ENCODE measurements at regions not wholly inside any gene's neighbourhood (a gene's known extent, or its start where the extent isn't known, plus 50 kb on each side); places are given as distances from the start of the nearest gene placed in this dataset.

GRCh38 chr6:10268111-10268510 lies 146.8 kb downstream of the TFAP2A start:
- Histone ChIP-seq H2BK12ac (ENCODE audit: insufficient read length, low read depth, low read length) (no peak overlapping the region), H2AK5ac (ENCODE audit: insufficient read length, low read length) (no peak overlapping the region), H3K56ac (ENCODE audit: insufficient read length, low read depth, low read length) (no peak overlapping the region), H3K9ac (ENCODE audit: extremely low read depth, insufficient read length, low read length) (no peak overlapping the region), H4K20me1 (ENCODE audit: control insufficient read depth, insufficient read depth, insufficient read length) (no peaks in the 10 kb centered on the region), H3K14ac (ENCODE audit: insufficient read depth, low read length) (peak overlapping the region; percentile 44; the same call in 1 of the 2 replicates), H3K4ac (ENCODE audit: low read depth, low read length) (no peak overlapping the region), H3K79me2 (ENCODE audit: insufficient read depth, low read length) (no peaks in the 10 kb centered on the region), H4K5ac (ENCODE audit: insufficient read length, low read depth, low read length) (no peak overlapping the region), H3K27ac (ENCODE audit: insufficient read length, low read depth, low read length) (no peak overlapping the region), H2BK20ac (ENCODE audit: low read depth, low read length, poor library complexity, severe bottlenecking) (no peak overlapping the region), H2BK15ac (ENCODE audit: low read depth, low read length) (no peak overlapping the region), H2AFZ (ENCODE audit: low read length) (no peak overlapping the region), H3K23ac (ENCODE audit: insufficient read length, low read depth, low read length) (no peak overlapping the region), H2BK120ac (ENCODE audit: low read depth, low read length, poor library complexity, severe bottlenecking) (no peak overlapping the region), H3K27me3 (ENCODE audit: insufficient read depth, low read length) (no peaks in the 10 kb centered on the region), H4K91ac (ENCODE audit: insufficient read length, low read depth, low read length) (no peak overlapping the region), H3K79me1 (ENCODE audit: insufficient read depth, low read depth, low read length, poor library complexity, severe bottlenecking) (no peaks in the 10 kb centered on the region), H3K4me1 (ENCODE audit: insufficient read depth, low read length) (peaks cover 10% of the 10 kb centered on the region; the same call in 1 of the 2 replicates), H3K18ac (ENCODE audit: insufficient read length, low read depth, low read length) (no peak overlapping the region), H3T11ph (ENCODE audit: low read length) (no peak overlapping the region), H3K9me3 (ENCODE audit: control insufficient read depth, low read depth, low read length) (no peaks in the 10 kb centered on the region), H4K8ac (replicated peaks; ENCODE audit: insufficient read length, low read depth, low read length) (no peak overlapping the region), H3K23me2 (ENCODE audit: insufficient read length, low read depth, low read length, poor library complexity, severe bottlenecking) (no peaks in the 10 kb centered on the region), H3K4me2 (ENCODE audit: insufficient read depth, insufficient read length, low read length) (peak overlapping the region; percentile 51), H2BK5ac (ENCODE audit: insufficient read length, low read length) (no peak overlapping the region)
- Mint-ChIP-seq H3K27me3 (ENCODE audit: low read depth) (peaks cover 2% of the 10 kb centered on the region; the same call in 1 of the 2 replicates), H3K9me3 (peaks cover 5 to 6% of the 10 kb centered on the region in 2 experiments; a peak in 2 of 5 replicates), H3K36me3 (ENCODE audit: insufficient read depth in 1 of 3, low read depth in 3 of 3) (no peaks in the 10 kb centered on the region; a peak in 1 of 7 replicates), H3K4me3 (peak overlapping the region; percentile 46 to 53), H3K27ac (peak overlapping the region; percentile 88 to 92 (median 91)), H3K4me1 (peaks cover 49 to 58% of the 10 kb centered on the region in 2 experiments)
- TF ChIP-seq CTCF (conservative IDR thresholded peaks at IDR 0.05), result no peak
- peak; percentile 68 for DNase-seq
- no CpG with 5 or more reads among the region's 4 CpGs for WGBS (ENCODE audit: extremely low coverage, insufficient read length, low lambda C conversion rate)

All from H9 (cell line).